GM13977 (cell line): ENCODE measurements at regions not wholly inside any gene's neighbourhood (a gene's known extent, or its start where the extent isn't known, plus 50 kb on each side); places are given as distances from the start of the nearest gene placed in this dataset.

Source experiments
- DNase-seq: peaks from one replicate; pipeline ENCODE4 v3.0.0; 2012; ENCODE audit warnings: low spot score
- CTCF ChIP-seq: IDR thresholded peaks from 2 replicates; pipeline ENCODE4 v1.5.1; 2012; ENCODE audit warnings: mild to moderate bottlenecking, control low read depth; ENCODE audit not compliant: insufficient read depth; ENCODE audit errors: extremely low read depth, missing control alignments
- in situ Hi-C: fragments of 300-500 bp; cut with MboI; formaldehyde crosslinking; loops from one replicate; pipeline ENCODE4 v1.12.0; 2022; ENCODE audit warnings: low sequenced_read_pairs, low pct_unique_long_range_greater_than_20kb, mixed read lengths, inconsistent platforms; ENCODE audit not compliant: unreplicated experiment

- DNase-seq, result no peak
- peak; percentile 9 for TF ChIP-seq CTCF
- in situ Hi-C loops, result no loop called here
Observed at GRCh38 chr1:216961516-216961915, 238.3 kb upstream of the ESRRG start.

GRCh38 chr1:216960716-216961115, 237.5 kb upstream of the ESRRG start:
- in situ Hi-C loops, result no loop called here
- DNase-seq, result no peak
- no peak for TF ChIP-seq CTCF

GRCh38 chr1:216958569-216958968, 235.3 kb upstream of the ESRRG start:
- no peak for TF ChIP-seq CTCF
- in situ Hi-C loops, result no loop called here
- no peak for DNase-seq

GRCh38 chr1:216953495-216953894, 230.3 kb upstream of the ESRRG start:
- TF ChIP-seq CTCF, result no peak
- in situ Hi-C loops, result no loop called here
- no peak for DNase-seq

- in situ Hi-C loops, result no loop called here
- no peak for DNase-seq
- no peak for TF ChIP-seq CTCF
Observed at GRCh38 chr1:216952864-216953263, 229.6 kb upstream of the ESRRG start.

GRCh38 chr1:216945538-216946080, 222.4 kb upstream of the ESRRG start:
- TF ChIP-seq CTCF, result no peak
- no peak for DNase-seq

More at GRCh38 chr1:216945538-216946080, 222.4 kb upstream of the ESRRG start:
- in situ Hi-C loops, result no loop called here
